HUDEP-2 (cell line): ENCODE measurements at regions not wholly inside any gene's neighbourhood (a gene's known extent, or its start where the extent isn't known, plus 50 kb on each side); places are given as distances from the start of the nearest gene placed in this dataset.

Experiments used
- DNase-seq, 76 experiments: peaks; one replicate each; lab custom pipeline; 2025; ENCODE audit not compliant: unreplicated experiment in 76 of 76; lab: John Stamatoyannopoulos, UW

DNA sequence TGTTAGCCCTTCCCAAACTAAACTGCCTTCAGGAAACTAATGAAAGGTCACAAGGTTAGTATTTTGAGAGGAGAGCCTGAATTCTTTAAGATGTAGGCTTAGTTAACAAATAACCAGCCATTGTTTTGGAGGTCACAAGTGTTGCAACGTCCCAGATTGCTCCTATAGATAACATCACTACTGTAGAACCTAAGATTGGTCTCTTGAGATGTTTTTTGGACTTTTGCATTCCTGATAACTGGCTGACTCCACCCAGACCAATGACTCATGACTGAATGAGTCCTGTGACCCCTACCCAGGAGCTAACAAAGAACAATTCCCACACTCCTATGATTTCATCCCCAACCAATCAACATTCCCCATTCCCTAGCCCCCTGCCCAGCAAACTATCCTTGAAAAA is 178.8 kb downstream of the SCP2D1 start:
- no peak for DNase-seq

DNA sequence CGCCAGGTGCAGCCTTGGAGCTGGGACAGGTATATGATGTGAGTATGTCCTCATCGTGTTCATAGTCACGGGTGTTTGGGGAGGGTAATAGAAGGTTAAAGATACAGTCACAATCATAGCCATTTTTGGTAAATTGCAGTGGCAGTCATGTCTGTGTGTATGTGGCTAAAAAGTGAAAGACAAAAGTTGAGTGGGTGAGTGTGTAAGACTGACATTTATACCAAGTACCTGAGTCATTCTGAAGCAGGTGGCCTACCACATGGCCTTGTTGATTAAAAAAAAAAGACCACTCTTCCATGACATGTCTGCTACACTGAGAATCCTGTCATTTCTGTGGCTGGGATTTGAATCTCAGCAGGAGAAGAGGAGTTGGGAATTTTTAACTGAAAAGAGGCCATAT is 181.9 kb downstream of the SCP2D1 start:
- DNase-seq, result no peak

DNA sequence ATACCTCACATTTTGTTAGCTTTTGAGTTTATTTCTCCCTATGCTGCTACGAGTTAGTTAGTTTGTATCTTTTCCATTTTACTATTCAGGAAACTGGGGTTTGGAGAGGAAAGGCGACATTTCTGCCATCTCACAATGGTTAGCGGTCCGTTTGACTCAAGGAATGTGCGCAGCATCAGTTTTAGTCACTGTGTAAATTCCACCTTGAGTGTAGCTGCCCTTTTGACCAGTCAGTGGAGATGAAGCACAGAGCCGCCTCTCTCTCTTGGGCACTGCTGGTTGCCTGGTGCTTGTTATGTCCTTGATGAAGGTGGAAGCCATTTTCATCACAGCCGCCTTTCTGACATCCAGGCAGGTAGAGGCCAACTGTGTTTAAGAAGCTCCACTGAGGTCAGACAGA is 185.5 kb downstream of the SCP2D1 start:
- no peak for DNase-seq

DNA sequence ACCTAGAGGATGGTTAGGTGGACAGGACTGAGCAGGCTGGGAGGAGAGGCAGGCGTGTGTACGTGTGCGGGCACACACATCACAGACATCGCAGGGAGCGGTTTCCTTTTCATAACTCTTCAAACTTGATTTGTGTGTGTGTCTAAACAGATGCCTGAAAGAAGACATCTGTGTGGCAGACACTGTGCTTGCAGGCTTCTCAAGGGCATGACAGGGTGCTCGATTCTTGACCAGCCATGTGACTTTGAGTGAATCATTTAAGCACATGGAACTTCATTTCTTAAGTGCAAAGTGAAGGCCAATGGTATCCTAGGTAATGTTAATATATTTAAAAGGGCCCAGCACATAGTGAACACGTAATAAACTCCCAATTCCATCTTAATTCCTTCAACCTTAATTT is 186.5 kb downstream of the SCP2D1 start:
- no peak for DNase-seq

DNA sequence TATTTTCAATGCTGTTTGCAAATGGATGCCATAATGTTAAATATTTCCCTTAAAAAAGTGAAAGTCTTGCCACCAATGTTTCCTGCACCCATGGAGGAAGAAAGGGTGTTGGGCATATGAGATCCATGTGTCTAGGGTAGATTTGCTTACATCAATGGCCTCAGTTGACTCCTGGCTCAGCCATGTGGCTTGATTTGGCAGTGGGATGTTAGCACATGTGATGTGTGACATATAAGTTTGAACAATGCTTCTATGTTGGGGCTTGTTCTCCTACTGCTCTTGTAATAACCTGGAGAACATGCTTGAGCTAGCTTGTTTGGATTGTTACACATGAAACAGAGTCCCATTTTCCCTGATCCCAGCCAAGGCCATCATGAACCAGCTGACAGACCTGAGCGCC is 187.6 kb downstream of the SCP2D1 start:
- DNase-seq, result no peak

DNA sequence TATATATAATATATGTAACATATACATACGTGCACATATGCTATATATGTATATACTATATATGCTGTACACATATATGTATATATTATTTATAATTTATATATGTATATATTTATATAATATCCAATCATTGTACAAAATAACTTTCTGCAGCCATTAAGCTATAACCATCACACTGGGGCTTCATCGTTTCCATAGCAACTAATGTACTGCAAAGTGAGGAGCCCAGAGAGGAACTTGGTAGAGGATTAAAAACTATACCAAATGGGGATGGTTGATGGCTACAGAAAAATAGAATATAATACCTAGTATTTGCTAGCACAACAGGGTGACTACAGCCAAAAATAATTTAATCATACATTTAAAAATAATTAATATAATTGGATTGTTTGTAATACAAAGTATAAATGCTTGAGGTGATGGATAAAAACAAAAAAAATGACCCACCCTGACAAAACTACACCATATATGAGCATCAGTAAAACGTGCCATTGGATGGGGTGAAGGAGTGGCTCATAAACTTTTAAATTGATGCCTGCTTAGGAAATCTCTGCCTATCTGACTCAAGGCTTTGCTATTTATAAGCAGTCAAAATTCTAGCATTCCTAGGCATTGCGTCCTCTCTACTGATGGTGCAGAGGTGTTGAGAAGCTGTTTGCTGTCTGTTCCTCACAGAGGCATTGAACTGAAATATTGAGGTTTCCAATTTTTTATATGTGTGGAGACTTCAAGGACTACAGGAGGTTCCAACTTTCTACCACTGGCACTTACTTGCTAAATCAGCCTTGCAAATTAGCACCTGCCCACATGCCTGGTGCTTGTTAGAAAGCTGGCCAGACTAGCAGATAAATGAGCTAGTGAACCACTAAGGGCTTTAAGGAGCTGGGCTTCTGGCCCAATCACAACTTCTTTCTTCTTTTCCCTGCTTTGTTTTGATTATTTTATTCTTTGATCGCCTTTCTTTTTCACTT is 190.1 kb downstream of the SCP2D1 start:
- no peak for DNase-seq

DNA sequence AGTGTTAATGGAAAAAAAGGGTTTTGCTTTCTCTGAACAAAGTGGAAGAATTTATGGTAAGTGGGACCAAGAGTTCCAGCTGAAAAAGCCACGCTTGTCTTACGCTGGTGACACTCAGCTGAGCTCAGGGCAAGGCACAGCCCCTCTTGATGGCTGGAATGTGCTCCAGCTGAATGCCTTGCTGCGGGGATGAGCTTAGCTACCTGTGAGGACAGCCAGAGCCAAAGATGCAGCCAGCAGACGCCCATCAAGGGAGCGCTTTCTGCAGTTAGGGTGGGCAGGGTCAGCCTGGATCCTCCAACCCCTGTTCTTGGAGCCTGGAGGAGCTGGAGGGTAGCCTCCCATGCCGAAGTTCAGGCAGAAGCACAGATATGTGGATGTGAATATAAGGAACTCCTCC is 191.4 kb downstream of the SCP2D1 start:
- DNase-seq, result no peak

DNA sequence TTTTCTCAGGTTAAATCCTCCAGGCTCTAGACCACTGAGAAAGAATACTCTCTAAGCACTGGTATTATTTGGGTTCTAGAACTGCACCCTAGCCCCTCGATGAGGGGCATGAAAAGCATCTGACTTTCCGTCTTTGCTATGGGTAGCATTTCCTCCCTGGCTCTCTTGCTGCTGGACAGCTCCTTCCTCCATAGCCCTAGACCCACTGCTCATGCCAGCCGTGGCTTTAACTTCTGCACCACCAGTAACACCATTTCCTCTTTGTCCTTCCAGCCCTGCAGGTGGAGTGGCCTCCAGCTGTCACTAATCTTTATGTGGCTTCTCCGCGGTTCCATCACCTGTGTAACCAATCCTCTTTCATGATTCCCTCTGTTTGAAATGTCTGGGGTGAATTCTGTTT is 194.9 kb downstream of the SCP2D1 start:
- DNase-seq, result no peak

DNA sequence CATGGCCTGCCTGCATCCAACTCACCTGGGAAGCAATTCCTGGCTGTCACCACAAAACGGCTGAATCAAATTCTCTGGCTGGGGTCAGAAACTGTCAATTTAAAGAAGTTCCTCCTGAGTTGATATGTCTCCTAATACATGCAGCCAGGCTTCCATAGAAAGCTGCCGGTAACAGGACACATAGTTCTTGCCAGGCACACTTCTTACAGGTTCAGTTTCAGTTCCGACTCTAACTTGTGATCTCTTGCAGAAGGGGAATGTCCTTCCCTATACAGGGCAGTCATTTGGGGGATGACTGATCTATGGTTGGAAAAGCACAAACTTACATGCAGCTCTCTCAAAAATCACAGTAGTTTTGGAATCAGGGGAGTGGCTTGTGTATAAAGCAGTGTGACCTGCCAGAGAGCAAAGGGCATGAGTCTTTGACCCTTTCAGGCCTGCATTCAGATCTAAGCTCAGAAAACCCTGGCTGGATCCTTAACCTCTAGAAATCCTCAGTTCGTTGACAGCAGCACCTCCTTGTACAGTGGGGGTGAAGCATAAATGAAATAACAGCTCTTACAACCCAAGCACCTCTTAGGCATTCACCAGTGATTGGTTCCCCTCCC is 195.6 kb downstream of the SCP2D1 start:
- no peak for DNase-seq

DNA sequence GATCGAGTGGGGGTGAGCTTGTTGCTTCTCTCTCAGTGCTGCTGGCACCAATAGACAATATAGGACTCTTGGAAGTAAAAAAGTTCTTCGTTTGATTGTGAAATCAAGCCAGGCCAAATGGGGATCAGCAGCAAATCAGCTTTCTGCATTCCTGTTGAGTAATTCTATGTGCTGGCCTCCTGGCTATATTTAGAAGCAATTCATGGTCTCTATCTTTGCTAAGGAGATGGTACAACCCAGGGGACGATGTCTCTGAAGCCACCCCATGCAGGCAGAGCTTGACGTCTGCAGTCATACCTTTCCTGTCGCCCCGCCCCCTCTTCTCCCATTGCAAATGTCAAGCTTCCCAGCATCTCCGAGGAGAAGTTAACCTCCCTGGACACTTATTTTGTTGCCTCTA is 199.1 kb downstream of the SCP2D1 start:
- DNase-seq, result no peak

DNA sequence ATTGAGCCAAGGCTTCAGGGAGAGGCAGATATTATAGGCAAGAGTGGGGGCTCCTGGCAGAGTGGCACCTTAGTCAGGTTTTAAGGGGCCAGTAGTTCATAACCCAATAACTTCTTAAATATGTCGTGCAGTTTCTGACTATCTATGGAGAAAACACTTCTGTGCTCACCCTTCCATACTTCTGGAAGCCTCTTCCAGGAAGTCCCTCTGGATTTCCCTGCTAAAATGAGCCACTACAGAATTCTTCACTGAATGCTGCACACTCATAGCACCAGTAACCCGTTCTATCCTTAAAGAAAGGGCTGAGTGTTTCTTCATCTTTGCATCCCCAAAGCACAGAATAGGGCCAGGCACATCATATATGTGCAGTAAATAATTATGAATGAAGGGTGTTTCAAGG is 198.5 kb upstream of the SLC24A3 start:
- DNase-seq, result no peak

DNA sequence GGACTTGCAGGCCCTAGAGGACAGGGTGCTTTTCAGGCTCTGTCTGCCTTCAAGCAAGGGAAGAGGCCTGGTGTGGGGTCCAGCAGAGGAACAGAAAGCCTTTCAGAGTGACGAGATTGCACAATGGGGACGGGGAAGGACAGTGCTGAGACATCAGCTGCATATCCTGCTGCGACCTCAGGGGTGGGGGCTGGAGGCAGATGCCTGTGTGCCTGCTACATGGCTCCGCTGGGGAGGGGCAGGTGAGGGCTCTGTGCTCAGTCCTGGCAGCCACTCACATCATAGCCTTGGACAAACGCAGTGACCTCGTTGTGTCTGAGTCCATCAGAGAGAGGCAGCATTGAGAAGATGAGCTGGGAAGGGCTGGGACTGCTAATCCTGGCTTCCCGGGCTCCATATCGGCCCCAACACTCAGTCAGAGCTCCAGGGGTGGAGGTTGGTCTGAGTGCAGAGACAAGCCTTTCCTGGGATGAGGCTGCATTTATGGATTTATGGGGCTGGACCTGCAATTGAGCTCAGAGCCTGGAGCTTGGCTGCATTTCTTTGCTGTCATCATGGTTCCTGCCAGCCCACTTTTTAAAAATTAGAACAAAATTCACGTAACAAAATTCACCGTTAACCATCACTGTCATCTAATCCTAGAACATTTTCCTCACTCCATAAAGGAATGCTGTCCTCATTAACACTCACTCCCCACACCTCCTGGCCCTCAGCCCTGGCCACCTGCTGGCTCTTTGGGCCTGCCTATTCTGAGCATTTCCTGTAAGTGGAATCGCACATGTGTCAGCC is 196.9 kb upstream of the SLC24A3 start:
- DNase-seq, result no peak

DNA sequence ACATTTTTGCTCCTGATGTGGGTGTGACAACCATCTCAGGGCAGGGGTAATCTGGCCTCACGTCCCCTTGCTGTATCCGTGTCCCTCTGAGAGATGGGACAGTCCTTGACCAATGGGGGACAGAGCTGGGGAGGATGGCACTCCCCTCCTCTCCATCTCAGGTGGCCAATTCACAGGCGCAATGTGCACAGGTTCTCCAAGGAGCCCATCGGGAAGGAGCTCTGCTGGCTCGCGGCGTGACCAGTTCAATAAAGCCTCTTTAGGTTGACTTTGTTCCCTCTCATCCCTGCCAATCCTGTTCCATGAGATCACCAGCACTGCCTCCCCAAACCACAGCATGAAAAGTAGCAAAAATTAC is 196.3 kb upstream of the SLC24A3 start:
- no peak for DNase-seq

DNA sequence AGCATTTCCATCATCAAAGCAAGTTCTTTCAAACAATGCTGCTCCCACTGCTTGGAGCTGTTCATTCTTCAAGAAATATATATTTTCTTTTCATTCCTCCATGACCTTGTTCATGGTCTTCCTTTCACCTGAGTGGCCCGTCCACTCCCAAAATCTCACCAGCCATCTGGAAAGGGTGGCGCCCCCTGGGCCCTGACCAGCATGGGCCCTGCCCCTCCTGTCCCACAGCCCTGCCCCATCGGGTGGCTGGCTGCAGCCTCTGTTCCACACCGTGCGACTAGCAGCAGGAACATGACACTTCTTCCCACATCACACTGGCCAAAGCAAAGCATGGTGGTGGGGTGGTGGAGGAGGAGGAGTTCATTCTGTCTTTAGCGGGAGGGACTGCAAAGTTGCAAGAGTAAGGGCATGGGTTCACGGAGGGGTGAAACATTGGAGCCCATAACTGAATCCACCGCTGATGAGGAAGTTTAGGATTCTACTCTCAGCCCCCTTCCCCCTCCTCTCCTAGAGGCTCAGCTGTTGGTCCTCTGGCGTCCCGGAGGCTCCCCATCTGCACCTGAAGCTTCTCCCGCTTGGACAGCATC is 195.2 kb upstream of the SLC24A3 start:
- DNase-seq, result no peak

DNA sequence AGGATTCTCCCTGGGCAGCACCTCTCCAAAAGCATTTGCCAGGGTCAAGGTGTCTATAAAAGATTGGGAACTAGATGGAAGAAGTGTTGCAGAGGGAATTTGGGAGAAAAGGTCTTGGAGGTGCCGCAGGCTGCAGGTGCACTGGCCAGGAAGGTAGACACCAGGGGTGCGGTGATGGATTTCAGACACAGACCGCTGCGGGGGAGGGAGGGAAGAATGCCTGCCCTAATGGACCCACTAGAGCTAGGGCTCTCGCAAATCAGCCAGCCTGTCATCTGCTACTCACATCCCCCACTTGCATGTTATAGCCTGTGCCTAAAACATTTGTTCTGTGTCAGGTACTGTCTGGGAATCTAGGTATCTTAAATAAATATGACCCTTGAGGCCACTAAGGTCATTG is 193.6 kb upstream of the SLC24A3 start:
- DNase-seq, result no peak

DNA sequence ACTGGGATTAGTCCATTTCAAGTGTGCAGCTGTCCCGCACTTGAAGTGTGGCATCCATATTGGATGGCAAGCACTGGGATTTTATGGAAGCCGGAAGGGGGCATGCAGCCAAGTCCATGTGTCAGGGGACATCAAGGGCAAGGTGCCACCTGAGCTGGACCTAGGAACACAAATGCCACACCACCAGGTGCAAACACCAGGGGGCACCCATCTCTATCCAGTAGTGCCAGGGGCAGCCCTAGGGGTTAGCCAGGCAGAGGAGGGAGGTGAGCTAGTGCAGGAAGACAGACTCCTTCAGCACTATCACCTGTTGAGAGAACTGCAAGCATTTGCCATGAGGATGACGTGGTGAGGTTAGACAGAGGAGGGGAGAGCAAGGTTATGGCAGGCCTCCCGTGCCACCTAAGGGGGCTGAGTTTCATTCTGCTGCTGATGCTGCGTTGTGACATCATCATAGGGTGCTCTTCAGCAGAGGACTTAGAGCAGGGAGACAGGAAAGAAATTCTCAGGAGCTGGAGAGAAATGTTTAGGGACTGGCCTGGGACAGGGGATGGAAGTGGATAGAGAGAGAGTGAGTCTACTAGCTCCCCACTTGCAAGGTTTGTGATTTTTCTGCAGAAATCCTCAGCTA is 192.6 kb upstream of the SLC24A3 start:
- DNase-seq, result no peak

DNA sequence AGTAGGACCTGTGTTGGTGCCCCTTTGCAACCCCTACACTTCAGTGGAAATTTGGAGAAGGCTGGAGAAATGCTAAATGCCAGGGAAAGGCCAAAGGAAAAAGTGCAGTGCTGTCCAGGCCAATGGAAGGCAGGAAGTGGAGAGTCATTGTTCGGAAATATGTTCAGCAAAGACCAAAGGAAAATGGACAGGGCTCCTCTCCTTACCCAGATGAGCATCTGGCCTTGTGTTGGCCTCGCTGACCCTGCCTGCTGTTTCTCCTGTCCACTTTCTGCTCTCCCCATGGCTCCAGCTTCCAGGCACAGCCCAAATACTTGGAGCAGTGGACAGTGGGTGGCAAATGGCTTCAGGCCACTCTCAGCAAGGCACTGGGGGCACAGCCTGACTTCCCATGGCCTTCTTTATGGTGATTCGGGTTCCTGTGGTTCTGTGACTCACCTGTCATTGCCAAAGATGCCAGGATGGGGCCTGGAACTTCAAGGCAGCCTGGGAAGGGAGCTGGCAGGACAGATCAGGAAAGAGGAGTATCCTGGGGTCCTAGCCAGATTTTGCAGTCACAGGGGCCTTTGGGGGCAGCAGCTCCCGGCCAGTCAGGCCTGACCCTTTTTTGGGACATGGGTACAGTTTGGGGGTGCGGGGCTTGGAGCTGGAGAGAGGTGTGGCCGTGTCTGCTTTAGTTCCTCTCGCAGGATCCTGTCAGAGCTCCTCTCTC is 190.9 kb upstream of the SLC24A3 start:
- no peak for DNase-seq

DNA sequence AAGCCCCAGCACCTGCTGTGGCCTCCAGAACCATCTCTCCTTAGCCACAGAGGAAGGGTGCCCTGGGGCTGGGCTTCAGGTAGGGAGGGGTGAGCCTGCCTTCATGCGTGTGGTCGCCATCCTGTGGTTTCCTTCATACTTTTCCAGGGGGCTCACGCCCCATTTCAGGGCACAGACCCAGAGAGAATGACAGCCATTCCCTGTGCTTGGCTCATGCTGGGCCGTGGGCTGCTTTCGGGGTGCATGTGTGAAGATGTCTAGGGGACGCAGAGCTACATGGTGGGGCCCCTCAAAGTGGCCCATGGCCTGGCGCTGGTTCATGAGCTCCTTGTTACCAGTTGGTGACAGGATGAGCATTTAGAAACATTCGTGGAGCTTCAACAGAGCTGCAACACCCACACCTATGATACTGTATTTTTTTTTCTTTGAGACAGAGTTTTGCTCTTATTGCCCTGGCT is 190.3 kb upstream of the SLC24A3 start:
- no peak for DNase-seq

DNA sequence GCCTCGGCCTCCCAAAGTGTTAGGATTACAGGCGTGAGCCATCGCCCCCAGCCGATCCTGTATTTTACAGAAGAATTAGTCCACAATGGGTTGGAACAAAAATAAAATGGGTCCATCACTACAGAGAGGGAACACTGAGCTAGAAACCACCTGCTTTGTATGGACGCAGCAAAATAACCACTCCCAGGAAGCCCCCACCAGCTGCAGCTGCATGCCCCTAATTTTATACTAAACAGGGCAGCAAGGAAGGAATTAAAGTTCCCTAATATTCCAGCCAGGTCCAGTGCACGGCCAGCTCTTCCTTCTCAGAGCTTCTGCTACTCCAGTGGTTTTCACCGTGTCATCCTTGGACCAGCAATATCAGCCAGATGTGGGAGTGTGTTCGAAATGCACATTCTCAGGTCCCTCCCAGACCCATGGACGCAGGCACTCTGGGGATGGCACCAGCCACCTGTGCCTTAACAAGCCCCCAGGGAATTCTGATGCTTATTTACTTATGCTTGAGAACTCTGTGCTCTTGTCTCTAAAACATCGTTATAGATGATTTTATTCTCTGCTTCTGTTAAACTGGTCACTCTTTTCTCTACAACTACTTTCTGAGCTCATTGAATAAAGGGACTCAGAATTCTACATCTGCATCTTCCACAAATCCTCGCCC is 189.5 kb upstream of the SLC24A3 start:
- no peak for DNase-seq
